ENCODE measurements at regions not wholly inside any gene's neighbourhood (a gene's known extent, or its start where the extent isn't known, plus 50 kb on each side); places are given as distances from the start of the nearest gene placed in this dataset.

DNA sequence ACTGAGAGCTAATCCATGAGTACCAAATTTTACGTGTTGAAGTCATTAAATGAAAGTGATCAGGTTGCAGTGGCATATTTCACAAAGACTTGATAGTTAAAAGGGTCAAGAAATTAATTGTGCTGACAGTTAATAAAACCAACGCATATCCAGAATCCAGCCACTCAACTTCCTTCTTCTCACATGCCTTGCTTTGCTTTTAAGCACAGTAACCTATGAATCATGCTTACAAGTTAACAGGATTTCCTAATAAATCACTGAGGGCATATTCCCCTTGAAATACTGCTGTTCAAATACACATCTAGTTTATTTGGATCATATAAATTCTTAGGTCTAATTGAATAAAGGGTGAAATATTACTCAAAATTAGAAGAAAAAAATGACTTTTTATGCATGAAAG, 801.5 kb upstream of the EPHA6 start:
- Histone ChIP-seq H3K9ac (ENCODE audit: low read length) (no peak overlapping the region), H3K4me3 (ENCODE audit: control extremely low read depth in 1 of 5, extremely low read depth in 1 of 5, insufficient read depth in 1 of 5, low read depth in 2 of 5, low read length in 4 of 5) (no peak overlapping the region), H3K4me1 (ENCODE audit: control insufficient read depth in 2 of 2, insufficient read depth in 2 of 2, low read length in 2 of 2) (no peaks in the 10 kb centered on the region), H3K27ac (ENCODE audit: low read length in 2 of 2) (no peak overlapping the region), H3K27me3 (replicated peaks in 1 of 4; ENCODE audit: control extremely low read depth in 1 of 4, control insufficient read depth in 3 of 4, insufficient read depth in 4 of 4, low read length in 3 of 4) (no peaks in the 10 kb centered on the region), H2AFZ (ENCODE audit: insufficient read depth, low read depth, low read length, poor library complexity, severe bottlenecking) (no peak overlapping the region), H4K20me1 (ENCODE audit: control insufficient read depth, insufficient read depth, low read length, poor library complexity, severe bottlenecking) (no peaks in the 10 kb centered on the region), H3K9me3 (ENCODE audit: control extremely low read depth in 1 of 3, control insufficient read depth in 2 of 3, insufficient read depth in 1 of 3, low read length in 2 of 3) (peaks cover 0 to 1% (median 0%) of the 10 kb centered on the region in 3 donors), H3K79me2 (ENCODE audit: control insufficient read depth, insufficient read depth, low read length) (no peaks in the 10 kb centered on the region), H3K4me2 (replicated peaks; ENCODE audit: low read depth, low read length, poor library complexity, severe bottlenecking) (no peak overlapping the region), H3K36me3 (replicated peaks in 1 of 2; ENCODE audit: control extremely low read depth in 1 of 2, control insufficient read depth in 1 of 2, extremely low read depth in 1 of 2, insufficient read depth in 2 of 2, low read length in 1 of 2) (no peaks in the 10 kb centered on the region)
- no peak overlapping the region for H3K27ac Mint-ChIP-seq
- ChIA-PET POLR2A (no interaction called here), CTCF (no interaction called here)
- peaks cover 2% of the 10 kb centered on the region for H3K9me3 Mint-ChIP-seq (ENCODE audit: insufficient read depth)
- ATAC-seq (ENCODE audit: low read depth): no peak
- no peaks in the 10 kb centered on the region for H3K27me3 Mint-ChIP-seq
- no peak overlapping the region for H3K4me3 Mint-ChIP-seq
- intact Hi-C loops (cut with micrococcal nuclease): no loop called here
- H3K4me1 Mint-ChIP-seq: no peaks in the 10 kb centered on the region
- TF ChIP-seq, protein P1, sequence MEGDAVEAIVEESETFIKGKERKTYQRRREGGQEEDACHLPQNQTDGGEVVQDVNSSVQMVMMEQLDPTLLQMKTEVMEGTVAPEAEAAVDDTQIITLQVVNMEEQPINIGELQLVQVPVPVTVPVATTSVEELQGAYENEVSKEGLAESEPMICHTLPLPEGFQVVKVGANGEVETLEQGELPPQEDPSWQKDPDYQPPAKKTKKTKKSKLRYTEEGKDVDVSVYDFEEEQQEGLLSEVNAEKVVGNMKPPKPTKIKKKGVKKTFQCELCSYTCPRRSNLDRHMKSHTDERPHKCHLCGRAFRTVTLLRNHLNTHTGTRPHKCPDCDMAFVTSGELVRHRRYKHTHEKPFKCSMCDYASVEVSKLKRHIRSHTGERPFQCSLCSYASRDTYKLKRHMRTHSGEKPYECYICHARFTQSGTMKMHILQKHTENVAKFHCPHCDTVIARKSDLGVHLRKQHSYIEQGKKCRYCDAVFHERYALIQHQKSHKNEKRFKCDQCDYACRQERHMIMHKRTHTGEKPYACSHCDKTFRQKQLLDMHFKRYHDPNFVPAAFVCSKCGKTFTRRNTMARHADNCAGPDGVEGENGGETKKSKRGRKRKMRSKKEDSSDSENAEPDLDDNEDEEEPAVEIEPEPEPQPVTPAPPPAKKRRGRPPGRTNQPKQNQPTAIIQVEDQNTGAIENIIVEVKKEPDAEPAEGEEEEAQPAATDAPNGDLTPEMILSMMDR (IDR thresholded peaks at IDR 0.05): no peak
- TF ChIP-seq EZH2 (IDR thresholded peaks at IDR 0.05; ENCODE audit: borderline replicate concordance, insufficient read depth, low read depth, low read length, poor library complexity, severe bottlenecking): no peak
- no CpG with 5 or more reads among the region's 2 CpGs for WGBS (ENCODE audit: insufficient coverage)
- DNase-seq: no peak

DNA sequence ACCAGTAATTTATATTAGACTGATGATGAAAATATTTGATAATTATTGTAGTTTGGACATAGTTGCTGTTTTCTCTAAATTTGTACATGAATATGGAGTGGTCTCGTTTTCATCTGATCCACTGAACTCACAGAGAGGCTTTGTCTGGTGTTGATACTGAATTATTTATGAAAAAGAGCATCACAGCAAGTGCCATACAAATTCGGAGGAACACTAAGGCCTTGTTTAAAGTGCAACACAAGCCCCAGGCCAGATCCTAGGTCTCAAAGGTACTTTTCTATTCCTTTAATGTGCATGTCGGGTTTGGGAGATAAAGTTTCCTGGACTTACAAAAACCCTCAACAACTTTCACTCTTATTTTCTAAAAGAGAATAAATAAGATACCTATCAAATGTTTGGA, 796.8 kb upstream of the EPHA6 start:
- TF ChIP-seq, protein P1 (IDR thresholded peaks at IDR 0.05): no peak
- no peak for TF ChIP-seq EZH2 (IDR thresholded peaks at IDR 0.05; ENCODE audit: borderline replicate concordance, insufficient read depth, low read depth, low read length, poor library complexity, severe bottlenecking)
- Mint-ChIP-seq H3K4me3 (no peak overlapping the region), H3K27me3 (no peaks in the 10 kb centered on the region), H3K27ac (no peak overlapping the region), H3K9me3 (ENCODE audit: insufficient read depth) (peaks cover 2% of the 10 kb centered on the region), H3K4me1 (no peaks in the 10 kb centered on the region)
- Histone ChIP-seq H3K9ac (ENCODE audit: low read length) (no peak overlapping the region), H3K4me1 (ENCODE audit: control insufficient read depth in 2 of 2, insufficient read depth in 2 of 2, low read length in 2 of 2) (no peaks in the 10 kb centered on the region), H4K20me1 (ENCODE audit: control insufficient read depth, insufficient read depth, low read length, poor library complexity, severe bottlenecking) (no peaks in the 10 kb centered on the region), H3K27ac (ENCODE audit: low read length in 2 of 2) (no peak overlapping the region), H3K36me3 (replicated peaks in 1 of 2; ENCODE audit: control extremely low read depth in 1 of 2, control insufficient read depth in 1 of 2, extremely low read depth in 1 of 2, insufficient read depth in 2 of 2, low read length in 1 of 2) (no peaks in the 10 kb centered on the region), H3K4me2 (replicated peaks; ENCODE audit: low read depth, low read length, poor library complexity, severe bottlenecking) (no peak overlapping the region), H3K27me3 (replicated peaks in 1 of 4; ENCODE audit: control extremely low read depth in 1 of 4, control insufficient read depth in 3 of 4, insufficient read depth in 4 of 4, low read length in 3 of 4) (no peaks in the 10 kb centered on the region), H2AFZ (ENCODE audit: insufficient read depth, low read depth, low read length, poor library complexity, severe bottlenecking) (no peak overlapping the region), H3K79me2 (ENCODE audit: control insufficient read depth, insufficient read depth, low read length) (no peaks in the 10 kb centered on the region), H3K9me3 (ENCODE audit: control extremely low read depth in 1 of 3, control insufficient read depth in 2 of 3, insufficient read depth in 1 of 3, low read length in 2 of 3) (peaks cover 0 to 2% (median 0%) of the 10 kb centered on the region in 3 donors), H3K4me3 (ENCODE audit: control extremely low read depth in 1 of 5, extremely low read depth in 1 of 5, insufficient read depth in 1 of 5, low read depth in 2 of 5, low read length in 4 of 5) (no peak overlapping the region)
- POLR2A ChIA-PET: no interaction called here
- DNase-seq (no peak), ATAC-seq (ENCODE audit: low read depth) (no peak)
- intact Hi-C loops (cut with micrococcal nuclease): no loop called here
- CTCF ChIA-PET: no interaction called here
- WGBS (ENCODE audit: insufficient coverage): 86% methylated on average over 2 of the region's 3 CpGs

Data from B cell (primary cell).